Parathyroid adenoma (tissue), 2 donors: ENCODE measurements at regions not wholly inside any gene's neighbourhood (a gene's known extent, or its start where the extent isn't known, plus 50 kb on each side); places are given as distances from the start of the nearest gene placed in this dataset.

Source experiments
- H2AFZ ChIP-seq: fragments of 300-600 bp; sonication (generic); one replicate; pipeline ENCODE4 v1.7.0; 2017; ENCODE audit warnings: antibody characterized with exemption, mild to moderate bottlenecking
- H3K27ac ChIP-seq: fragments of 300-600 bp; sonication (generic); one replicate; pipeline ENCODE4 v1.7.0; 2017
- H3K27me3 ChIP-seq: fragments of 300-600 bp; sonication (generic); one replicate; pipeline ENCODE4 v1.7.0; 2017; ENCODE audit warnings: low read length; ENCODE audit not compliant: control insufficient read depth, insufficient read depth
- H3K36me3 ChIP-seq: fragments of 300-600 bp; sonication (generic); one replicate; pipeline ENCODE4 v1.7.0; 2017; ENCODE audit warnings: low read length; ENCODE audit not compliant: control insufficient read depth, insufficient read depth
- H3K4me1 ChIP-seq: fragments of 300-600 bp; sonication (generic); one replicate; pipeline ENCODE4 v1.7.0; 2017; ENCODE audit warnings: control low read depth
- H3K4me2 ChIP-seq: fragments of 300-600 bp; sonication (generic); one replicate; pipeline ENCODE4 v1.7.0; 2017; ENCODE audit warnings: low read length
- H3K4me3 ChIP-seq: fragments of 300-600 bp; sonication (generic); one replicate; pipeline ENCODE4 v1.7.0; 2017; ENCODE audit warnings: low read depth, low read length
- H3K79me2 ChIP-seq: fragments of 300-600 bp; sonication (generic); one replicate; pipeline ENCODE4 v1.7.0; 2017; ENCODE audit warnings: control low read depth
- H3K9ac ChIP-seq: fragments of 300-600 bp; sonication (generic); one replicate; pipeline ENCODE4 v1.7.0; 2017; ENCODE audit warnings: mild to moderate bottlenecking
- H3K9me3 ChIP-seq: fragments of 300-600 bp; sonication (generic); one replicate; pipeline ENCODE4 v1.7.0; 2017; ENCODE audit warnings: low read length; ENCODE audit not compliant: control insufficient read depth
- TF ChIP-seq, protein P1 (sequence below): fragments of 300-600 bp; sonication (generic); IDR thresholded peaks from one replicate; pipeline ENCODE4 v1.7.0; 2017; ENCODE audit warnings: antibody characterized with exemption, mild to moderate bottlenecking
- donor health status: primary hyperparathyroidism.

DNA sequence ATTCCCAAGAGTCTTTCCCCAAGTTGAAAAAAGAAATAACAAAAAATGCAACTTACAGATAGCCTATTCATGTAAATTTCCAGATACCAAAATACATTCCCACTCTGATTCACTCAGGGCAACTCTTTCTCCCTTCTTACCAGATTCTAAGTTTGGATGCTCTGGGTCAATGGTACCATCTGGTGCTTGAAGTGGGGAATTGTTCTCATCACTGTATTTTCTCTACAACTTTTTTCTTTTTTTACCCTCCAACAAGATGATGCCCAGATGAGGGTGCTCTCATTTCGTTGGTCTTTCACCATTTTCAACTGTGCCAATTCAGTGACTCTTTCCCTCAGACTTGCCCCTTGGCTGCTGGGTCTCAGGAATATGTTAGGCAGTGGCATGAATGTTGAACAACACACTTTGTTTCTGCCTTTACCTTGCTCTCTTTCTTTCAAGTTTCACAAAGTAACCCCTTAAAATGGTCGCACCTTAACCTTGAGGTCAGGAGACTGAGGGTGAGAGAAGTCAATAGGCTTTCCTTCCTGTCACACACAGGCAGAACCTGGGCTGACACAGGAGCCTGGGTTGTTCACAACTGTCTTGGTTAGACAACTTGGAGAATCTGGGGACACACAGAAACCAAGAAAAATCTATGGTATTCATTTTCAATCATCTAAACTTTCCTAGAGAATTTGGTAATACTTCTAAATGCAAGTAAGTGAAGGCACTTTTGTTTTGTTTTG is 330.7 kb upstream of the SLCO3A1 start:
- H3K9me3 ChIP-seq = no peaks in the 10 kb centered on the region
- no peak overlapping the region for H2AFZ ChIP-seq
- H3K9ac ChIP-seq = no peak overlapping the region
- no peak overlapping the region for H3K4me3 ChIP-seq
- H3K27me3 ChIP-seq = no peaks in the 10 kb centered on the region
- H3K27ac ChIP-seq = no peak overlapping the region
- no peaks in the 10 kb centered on the region for H3K79me2 ChIP-seq
- TF ChIP-seq, protein P1, sequence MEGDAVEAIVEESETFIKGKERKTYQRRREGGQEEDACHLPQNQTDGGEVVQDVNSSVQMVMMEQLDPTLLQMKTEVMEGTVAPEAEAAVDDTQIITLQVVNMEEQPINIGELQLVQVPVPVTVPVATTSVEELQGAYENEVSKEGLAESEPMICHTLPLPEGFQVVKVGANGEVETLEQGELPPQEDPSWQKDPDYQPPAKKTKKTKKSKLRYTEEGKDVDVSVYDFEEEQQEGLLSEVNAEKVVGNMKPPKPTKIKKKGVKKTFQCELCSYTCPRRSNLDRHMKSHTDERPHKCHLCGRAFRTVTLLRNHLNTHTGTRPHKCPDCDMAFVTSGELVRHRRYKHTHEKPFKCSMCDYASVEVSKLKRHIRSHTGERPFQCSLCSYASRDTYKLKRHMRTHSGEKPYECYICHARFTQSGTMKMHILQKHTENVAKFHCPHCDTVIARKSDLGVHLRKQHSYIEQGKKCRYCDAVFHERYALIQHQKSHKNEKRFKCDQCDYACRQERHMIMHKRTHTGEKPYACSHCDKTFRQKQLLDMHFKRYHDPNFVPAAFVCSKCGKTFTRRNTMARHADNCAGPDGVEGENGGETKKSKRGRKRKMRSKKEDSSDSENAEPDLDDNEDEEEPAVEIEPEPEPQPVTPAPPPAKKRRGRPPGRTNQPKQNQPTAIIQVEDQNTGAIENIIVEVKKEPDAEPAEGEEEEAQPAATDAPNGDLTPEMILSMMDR = no peak
- H3K4me2 ChIP-seq = no peak overlapping the region
- H3K4me1 ChIP-seq = no peaks in the 10 kb centered on the region
- no peaks in the 10 kb centered on the region for H3K36me3 ChIP-seq

DNA sequence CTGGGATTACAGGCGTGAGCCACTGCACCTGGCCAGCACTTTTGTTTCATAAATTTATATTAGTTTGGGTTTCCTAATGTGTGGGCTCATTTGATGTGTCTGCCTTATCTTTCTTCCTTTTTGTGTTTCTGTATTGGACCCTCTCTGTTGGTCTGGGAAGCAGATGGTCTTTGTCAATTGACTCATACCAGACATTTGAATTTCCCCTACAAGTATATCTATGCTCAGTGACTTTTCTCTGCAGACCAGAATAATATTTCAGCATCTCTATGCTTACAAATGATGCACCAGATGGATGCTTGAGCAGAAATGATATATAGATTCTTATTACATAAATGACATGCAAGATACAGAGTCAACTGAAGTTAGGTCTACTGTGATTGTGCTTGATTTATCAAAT is 329.9 kb upstream of the SLCO3A1 start:
- H3K36me3 ChIP-seq = no peaks in the 10 kb centered on the region
- H3K27ac ChIP-seq = no peak overlapping the region
- no peak overlapping the region for H2AFZ ChIP-seq
- no peak overlapping the region for H3K9ac ChIP-seq
- no peaks in the 10 kb centered on the region for H3K27me3 ChIP-seq
- H3K4me2 ChIP-seq = no peak overlapping the region
- TF ChIP-seq, protein P1 = no peak
- no peak overlapping the region for H3K4me3 ChIP-seq
- H3K9me3 ChIP-seq = no peaks in the 10 kb centered on the region
- no peaks in the 10 kb centered on the region for H3K79me2 ChIP-seq
- no peaks in the 10 kb centered on the region for H3K4me1 ChIP-seq

DNA sequence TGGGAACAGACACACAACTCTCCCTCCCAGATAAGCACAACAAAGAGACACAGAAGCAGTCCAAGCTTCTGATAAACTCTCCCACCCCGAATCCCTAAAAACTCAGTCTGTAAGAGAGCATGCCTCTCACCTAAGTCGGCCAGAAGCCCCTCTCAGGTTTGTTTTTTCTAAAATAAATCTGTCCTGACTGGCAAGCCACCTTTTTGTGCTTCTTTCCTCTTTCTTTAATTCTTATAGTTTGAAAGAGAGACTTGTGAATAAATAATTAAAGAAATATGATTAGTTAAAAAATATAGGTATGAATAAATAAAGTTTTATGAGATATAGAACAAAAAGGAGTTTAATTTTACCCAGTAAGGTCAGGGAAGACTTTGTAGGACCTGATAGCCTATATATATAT is 329.0 kb upstream of the SLCO3A1 start:
- Histone ChIP-seq H3K4me1 (no peaks in the 10 kb centered on the region), H3K27ac (no peak overlapping the region), H3K79me2 (no peaks in the 10 kb centered on the region), H3K4me2 (no peak overlapping the region), H3K9ac (no peak overlapping the region), H3K4me3 (no peak overlapping the region), H2AFZ (no peak overlapping the region), H3K9me3 (no peaks in the 10 kb centered on the region), H3K36me3 (no peaks in the 10 kb centered on the region), H3K27me3 (no peaks in the 10 kb centered on the region)
- TF ChIP-seq, protein P1 = no peak

DNA sequence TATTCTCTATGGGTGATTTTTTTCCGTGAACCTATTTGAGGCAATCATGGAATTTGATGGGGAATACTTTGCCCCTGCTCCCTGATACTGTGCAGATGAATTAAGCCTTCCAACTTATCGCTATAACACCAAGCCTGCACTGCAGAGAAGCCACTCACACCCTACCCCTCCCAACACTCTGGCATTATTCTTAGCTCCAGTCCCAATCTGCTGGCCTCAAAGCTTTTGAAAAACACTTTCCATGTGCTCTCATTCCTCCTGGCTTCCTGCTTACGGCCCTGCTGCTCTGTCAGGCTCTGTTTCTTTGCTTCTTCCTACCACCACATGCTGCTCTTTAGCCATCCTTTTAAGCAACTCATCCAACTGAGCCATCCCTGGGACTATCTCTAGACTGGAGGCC is 327.8 kb upstream of the SLCO3A1 start:
- Histone ChIP-seq H3K4me2 (no peak overlapping the region), H3K9ac (no peak overlapping the region), H3K9me3 (no peaks in the 10 kb centered on the region), H3K79me2 (no peaks in the 10 kb centered on the region), H3K4me3 (no peak overlapping the region), H3K27ac (no peak overlapping the region), H3K4me1 (no peaks in the 10 kb centered on the region), H2AFZ (no peak overlapping the region), H3K27me3 (no peaks in the 10 kb centered on the region), H3K36me3 (no peaks in the 10 kb centered on the region)
- TF ChIP-seq, protein P1 = no peak

DNA sequence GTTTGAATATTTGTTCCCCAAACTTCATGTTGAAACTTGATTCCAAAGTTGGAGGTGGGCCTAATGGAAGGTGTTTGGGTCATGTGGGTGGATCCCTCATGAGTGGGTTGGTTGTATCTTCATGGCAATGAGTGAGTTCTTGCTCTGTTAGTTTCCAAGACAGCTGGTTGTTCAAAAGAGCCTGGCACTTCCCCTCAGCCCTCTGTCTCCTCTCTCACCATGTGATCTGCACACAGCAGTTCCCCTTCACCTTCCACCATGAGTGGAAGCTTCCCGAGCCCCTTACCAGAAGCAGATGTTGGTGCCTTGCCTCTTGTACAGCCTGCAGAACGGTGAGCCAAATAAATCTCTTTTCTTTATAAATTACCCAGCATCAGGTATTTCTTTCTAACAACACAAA is 327.1 kb upstream of the SLCO3A1 start:
- Histone ChIP-seq H3K79me2 (no peaks in the 10 kb centered on the region), H3K27me3 (no peaks in the 10 kb centered on the region), H3K4me2 (no peak overlapping the region), H2AFZ (no peak overlapping the region), H3K9me3 (no peaks in the 10 kb centered on the region), H3K27ac (no peak overlapping the region), H3K9ac (no peak overlapping the region), H3K36me3 (no peaks in the 10 kb centered on the region), H3K4me1 (no peaks in the 10 kb centered on the region), H3K4me3 (no peak overlapping the region)
- TF ChIP-seq, protein P1 = no peak
